HG03558 (cell line): ENCODE measurements at regions not wholly inside any gene's neighbourhood (a gene's known extent, or its start where the extent isn't known, plus 50 kb on each side); places are given as distances from the start of the nearest gene placed in this dataset.
"Not testable (repeated sequence)": the region's sequence is repeated elsewhere in the genome, so short reads cannot be mapped to it uniquely, and the experiment has no call there.

Experiments
- ATAC-seq: cut with Tn5 transposase; IDR thresholded peaks from one replicate; pipeline ENCODE4 v1.9.1; 2021; ENCODE audit warnings: moderate number of reproducible peaks; ENCODE audit not compliant: unreplicated experiment; ENCODE audit errors: extremely low read depth

GRCh38 chr10:42533866-42534265 lies 104.5 kb downstream of the ZNF33B start:
- not testable (repeated sequence) for ATAC-seq

- ATAC-seq: no peak
Measured at GRCh38 chr10:42532996-42533395, 105.4 kb downstream of the ZNF33B start.

- ATAC-seq: no peak
Measured at GRCh38 chr10:42523098-42523497, 115.3 kb downstream of the ZNF33B start.

GRCh38 chr10:42519761-42520460 lies 118.5 kb downstream of the ZNF33B start:
- ATAC-seq: no peak

- ATAC-seq: no peak
Measured at GRCh38 chr10:42519079-42519478, 119.3 kb downstream of the ZNF33B start.

GRCh38 chr10:42513921-42514320 lies 124.4 kb downstream of the ZNF33B start:
- ATAC-seq: no peak

- no peak for ATAC-seq
Measured at GRCh38 chr10:42491801-42492200, 146.6 kb downstream of the ZNF33B start.

GRCh38 chr10:42491001-42491592 lies 147.3 kb downstream of the ZNF33B start:
- ATAC-seq: no peak

- no peak for ATAC-seq
Measured at GRCh38 chr10:42490368-42490767, 148.0 kb downstream of the ZNF33B start.

- no peak for ATAC-seq
Measured at GRCh38 chr10:42488416-42488815, 150.0 kb downstream of the ZNF33B start.

GRCh38 chr10:42482411-42482810 lies 156.0 kb downstream of the ZNF33B start:
- no peak for ATAC-seq

- ATAC-seq: no peak
Measured at GRCh38 chr10:42479057-42479456, 159.3 kb downstream of the ZNF33B start.

- ATAC-seq: no peak
Measured at GRCh38 chr10:42477170-42477569, 161.2 kb downstream of the ZNF33B start.

- ATAC-seq: no peak
Measured at GRCh38 chr10:42476101-42476500, 162.3 kb downstream of the ZNF33B start.

GRCh38 chr10:42475168-42476098 lies 162.9 kb downstream of the ZNF33B start:
- no peak for ATAC-seq

- no peak for ATAC-seq
Measured at GRCh38 chr10:42454313-42454712, 184.1 kb downstream of the ZNF33B start.

GRCh38 chr10:42431095-42431494 lies 207.3 kb downstream of the ZNF33B start:
- ATAC-seq: no peak

- no peak for ATAC-seq
Measured at GRCh38 chr10:42428534-42428933, 209.8 kb downstream of the ZNF33B start.

GRCh38 chr10:42422911-42423310 lies 215.5 kb downstream of the ZNF33B start:
- ATAC-seq: no peak

- no peak for ATAC-seq
Measured at GRCh38 chr10:42421812-42422211, 216.6 kb downstream of the ZNF33B start.

- no peak for ATAC-seq
Measured at GRCh38 chr10:42419789-42420188, 218.6 kb downstream of the ZNF33B start.
